NCI-H1694 treated with DMSO at 0.1 percent for 48 hours (cell line): ENCODE measurements at regions not wholly inside any gene's neighbourhood (a gene's known extent, or its start where the extent isn't known, plus 50 kb on each side); places are given as distances from the start of the nearest gene placed in this dataset.

Experiments
- DNase-seq: peaks from one replicate; lab custom pipeline; 2025; lab: John Stamatoyannopoulos, UW

DNA sequence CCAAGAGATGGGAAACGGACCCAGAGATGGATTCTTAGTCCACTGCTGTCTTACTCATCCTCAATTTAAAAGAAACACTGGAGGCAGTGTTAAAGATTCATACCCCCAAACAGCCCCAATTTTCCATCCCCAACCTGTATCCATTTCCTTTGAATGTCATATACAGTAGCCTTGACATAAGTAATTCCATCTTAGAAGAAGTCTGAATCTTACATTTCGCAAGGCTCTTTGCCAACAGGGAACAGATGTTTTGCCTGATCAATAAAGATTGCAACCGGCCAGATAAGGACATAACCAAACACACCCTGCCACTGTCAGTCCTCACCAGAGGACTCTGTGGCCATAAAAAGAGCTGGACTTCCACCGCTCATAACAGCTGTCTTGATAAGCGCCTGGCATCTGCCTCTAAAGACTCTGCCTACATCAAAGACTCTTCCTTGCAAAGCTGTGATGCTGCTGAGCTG is 59.0 kb upstream of the MED9 start:
- no peak for DNase-seq

- DNase-seq, result no peak
These were observed 57.6 kb upstream of the MED9 start for GRCh38 chr17:17419166-17419565.

- DNase-seq, result no peak
These were observed 57.2 kb upstream of the MED9 start for GRCh38 chr17:17419631-17420030.

DNA sequence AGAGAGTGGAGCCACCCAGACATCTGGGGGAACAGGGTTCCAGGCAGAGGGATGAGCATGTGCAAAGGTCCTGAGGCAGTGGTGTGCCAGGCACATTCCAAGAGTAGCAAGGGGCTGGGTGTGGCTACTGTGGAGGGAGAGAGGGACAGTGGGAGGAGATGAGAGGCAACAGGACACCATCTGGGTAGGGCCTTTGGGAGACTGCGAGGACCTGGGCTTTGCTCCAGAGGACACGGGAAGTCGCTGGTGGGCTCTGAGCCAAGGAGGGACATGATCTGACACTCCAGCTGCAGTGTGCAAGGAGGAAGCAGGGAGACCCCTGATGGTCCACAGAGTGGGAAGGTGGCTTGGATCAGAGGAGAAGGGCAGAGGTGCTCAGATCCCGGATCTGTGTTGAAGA is 56.7 kb upstream of the MED9 start:
- no peak for DNase-seq

- DNase-seq, result no peak
These were observed 56.1 kb upstream of the MED9 start for GRCh38 chr17:17420561-17421269.

DNA sequence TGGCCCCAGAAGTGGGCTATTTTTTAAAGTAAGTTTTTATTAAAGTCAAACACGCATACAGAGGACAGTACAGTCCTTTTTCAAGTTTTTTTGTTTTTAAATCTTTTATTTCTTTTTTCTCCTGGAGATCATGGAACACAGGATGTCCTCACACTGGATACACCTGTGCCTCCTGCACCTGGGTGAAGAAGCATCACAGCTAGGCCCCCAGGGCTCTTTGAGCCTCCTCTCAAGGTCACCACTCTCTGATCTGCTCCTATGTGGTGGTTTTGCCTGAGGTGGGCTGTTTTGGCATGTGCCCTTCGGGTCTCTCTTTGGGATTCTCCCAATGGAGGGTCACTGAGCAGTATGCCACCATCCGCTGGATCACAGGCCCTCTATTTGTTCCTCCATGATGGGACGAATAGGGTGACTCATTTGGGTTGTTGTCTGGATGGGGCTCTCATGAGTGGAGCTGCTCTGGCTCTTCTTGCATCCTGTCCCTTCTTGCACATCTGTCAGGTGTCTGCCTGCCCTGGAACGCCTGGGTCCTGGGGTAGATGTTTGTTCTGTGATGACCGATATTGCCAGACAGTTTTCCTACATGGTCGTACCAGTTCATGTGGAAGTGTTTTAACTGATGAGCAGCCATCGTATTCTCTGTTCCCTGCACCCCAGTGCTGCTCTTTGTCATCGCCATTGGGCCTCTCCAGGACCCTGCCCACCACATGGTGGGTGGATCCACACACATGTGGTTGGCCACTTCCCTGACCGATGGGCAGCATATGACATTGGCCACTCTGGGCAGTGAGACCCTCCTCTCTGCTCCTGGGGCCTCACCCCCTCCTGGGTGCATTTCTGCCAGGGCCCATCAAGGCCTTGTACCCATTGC is 55.2 kb upstream of the MED9 start:
- DNase-seq, result no peak

DNA sequence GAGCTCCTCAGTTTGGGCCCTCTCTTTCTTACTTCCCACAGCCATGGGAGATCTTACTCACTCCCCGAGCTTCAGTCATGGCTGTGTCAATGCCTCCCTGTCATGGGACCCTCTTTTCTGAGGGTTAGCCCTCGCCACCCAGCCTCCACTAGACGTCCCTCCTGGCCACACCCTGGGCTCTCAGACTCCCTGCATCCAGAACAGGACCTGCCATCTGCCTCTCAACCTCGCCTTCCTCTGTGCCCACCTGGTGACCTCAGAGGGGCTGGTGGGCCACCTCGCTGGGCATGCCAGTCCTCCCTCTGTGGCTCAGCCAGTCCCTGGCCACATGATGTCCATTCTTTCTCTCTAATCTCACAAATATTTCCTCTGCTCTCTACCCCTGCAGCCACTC is 54.6 kb upstream of the MED9 start:
- DNase-seq, result no peak

DNA sequence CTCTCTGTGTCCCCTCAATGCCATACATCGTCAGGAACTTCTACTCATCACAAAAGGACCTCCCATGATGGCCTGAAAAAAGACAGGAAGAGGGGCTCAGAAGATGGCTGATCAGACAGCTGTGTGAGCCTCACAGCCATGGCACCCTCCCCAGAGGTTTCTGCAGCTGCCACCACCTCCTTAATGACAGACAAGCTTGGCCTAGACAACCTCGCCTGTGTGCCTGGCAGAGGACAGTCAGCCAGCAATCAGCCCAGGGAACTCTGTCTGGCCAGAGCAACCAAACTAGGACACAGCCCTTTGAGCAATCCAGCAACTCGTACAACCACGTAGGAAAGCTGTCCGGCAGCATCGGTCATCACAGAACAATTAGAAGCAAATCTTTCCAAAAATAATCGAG is 54.2 kb upstream of the MED9 start:
- DNase-seq, result no peak

GRCh38 chr17:17423656-17424055 is 53.1 kb upstream of the MED9 start:
- DNase-seq, result no peak

GRCh38 chr17:17424552-17424951 is 52.2 kb upstream of the MED9 start:
- DNase-seq, result no peak

GRCh38 chr17:17425005-17425404 is 51.8 kb upstream of the MED9 start:
- DNase-seq, result no peak

GRCh38 chr17:17425591-17425990 is 51.2 kb upstream of the MED9 start:
- no peak for DNase-seq

- no peak for DNase-seq
These were observed 50.6 kb upstream of the MED9 start for GRCh38 chr17:17426184-17426583.
